ENCODE measurements at regions not wholly inside any gene's neighbourhood (a gene's known extent, or its start where the extent isn't known, plus 50 kb on each side); places are given as distances from the start of the nearest gene placed in this dataset.
A peak's percentile ranks its signal among the peaks of the same experiment; 100 is the strongest.

DNA sequence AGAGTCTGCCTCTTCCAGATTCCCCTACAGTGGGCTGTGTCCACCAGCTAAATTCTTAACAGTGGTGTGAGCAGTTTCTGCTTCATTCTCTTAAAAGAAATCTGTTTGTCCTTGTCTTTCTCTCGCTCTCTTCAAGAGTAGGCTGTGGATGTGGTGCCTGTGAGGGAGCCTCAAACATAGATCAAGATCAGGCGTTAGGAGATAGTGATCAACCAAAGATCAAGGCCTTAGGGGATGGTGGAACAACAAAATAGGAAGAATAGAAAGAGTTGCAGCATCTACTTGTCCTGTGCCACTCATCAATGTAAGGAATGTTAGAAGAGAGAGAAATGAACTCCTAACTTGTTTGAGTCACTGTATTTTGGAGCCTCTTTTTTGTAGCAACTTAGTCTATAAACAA, 144.2 kb downstream of the AASDH start:
- Histone ChIP-seq H3K4me3 (no peak overlapping the region), H3K27ac (no peak overlapping the region), H3K27me3 (no peaks in the 10 kb centered on the region), H3K9me3 (no peaks in the 10 kb centered on the region), H3K36me3 (no peaks in the 10 kb centered on the region), H3K4me1 (peaks cover 0 to 33% (median 2%) of the 10 kb centered on the region in 4 donors)
- no peak for TF ChIP-seq POLR2A (IDR thresholded peaks at IDR 0.05)
- no peak for DNase-seq

DNA sequence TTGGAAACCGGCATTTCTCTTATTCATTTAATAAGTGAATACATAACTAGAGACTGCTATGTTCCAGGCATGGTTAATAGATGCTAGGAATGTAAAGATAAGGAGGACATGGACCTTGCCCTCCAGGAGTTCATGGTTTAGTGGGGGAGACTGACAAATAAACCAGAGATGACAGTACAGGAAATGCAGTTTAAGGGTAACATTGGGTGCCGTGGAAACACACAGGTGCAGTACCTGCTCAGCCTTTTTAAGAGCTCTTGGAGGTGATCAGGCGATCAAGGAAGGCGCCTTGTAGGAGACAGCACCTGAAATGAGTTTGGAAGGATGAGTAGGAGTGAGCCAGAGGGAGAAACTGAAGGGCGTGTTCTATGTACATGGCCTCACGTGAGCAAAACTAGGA, 145.8 kb downstream of the AASDH start:
- Histone ChIP-seq H3K27me3 (no peaks in the 10 kb centered on the region), H3K4me3 (peak overlapping the region in 2 of 4 donors; percentile 12 to 14), H3K36me3 (no peaks in the 10 kb centered on the region), H3K4me1 (peaks cover 0 to 33% (median 2%) of the 10 kb centered on the region in 4 donors), H3K27ac (peak overlapping the region in 3 of 4 donors; percentile 1 to 76 (median 68)), H3K9me3 (no peaks in the 10 kb centered on the region)
- TF ChIP-seq POLR2A (IDR thresholded peaks at IDR 0.05): peak in 1 of 2 donors; percentile 32
- TF ChIP-seq, protein P1, sequence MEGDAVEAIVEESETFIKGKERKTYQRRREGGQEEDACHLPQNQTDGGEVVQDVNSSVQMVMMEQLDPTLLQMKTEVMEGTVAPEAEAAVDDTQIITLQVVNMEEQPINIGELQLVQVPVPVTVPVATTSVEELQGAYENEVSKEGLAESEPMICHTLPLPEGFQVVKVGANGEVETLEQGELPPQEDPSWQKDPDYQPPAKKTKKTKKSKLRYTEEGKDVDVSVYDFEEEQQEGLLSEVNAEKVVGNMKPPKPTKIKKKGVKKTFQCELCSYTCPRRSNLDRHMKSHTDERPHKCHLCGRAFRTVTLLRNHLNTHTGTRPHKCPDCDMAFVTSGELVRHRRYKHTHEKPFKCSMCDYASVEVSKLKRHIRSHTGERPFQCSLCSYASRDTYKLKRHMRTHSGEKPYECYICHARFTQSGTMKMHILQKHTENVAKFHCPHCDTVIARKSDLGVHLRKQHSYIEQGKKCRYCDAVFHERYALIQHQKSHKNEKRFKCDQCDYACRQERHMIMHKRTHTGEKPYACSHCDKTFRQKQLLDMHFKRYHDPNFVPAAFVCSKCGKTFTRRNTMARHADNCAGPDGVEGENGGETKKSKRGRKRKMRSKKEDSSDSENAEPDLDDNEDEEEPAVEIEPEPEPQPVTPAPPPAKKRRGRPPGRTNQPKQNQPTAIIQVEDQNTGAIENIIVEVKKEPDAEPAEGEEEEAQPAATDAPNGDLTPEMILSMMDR (IDR thresholded peaks at IDR 0.05): peak in 1 of 6 experiments; percentile 7
- peak in 1 of 3 donors; percentile 70 for DNase-seq

DNA sequence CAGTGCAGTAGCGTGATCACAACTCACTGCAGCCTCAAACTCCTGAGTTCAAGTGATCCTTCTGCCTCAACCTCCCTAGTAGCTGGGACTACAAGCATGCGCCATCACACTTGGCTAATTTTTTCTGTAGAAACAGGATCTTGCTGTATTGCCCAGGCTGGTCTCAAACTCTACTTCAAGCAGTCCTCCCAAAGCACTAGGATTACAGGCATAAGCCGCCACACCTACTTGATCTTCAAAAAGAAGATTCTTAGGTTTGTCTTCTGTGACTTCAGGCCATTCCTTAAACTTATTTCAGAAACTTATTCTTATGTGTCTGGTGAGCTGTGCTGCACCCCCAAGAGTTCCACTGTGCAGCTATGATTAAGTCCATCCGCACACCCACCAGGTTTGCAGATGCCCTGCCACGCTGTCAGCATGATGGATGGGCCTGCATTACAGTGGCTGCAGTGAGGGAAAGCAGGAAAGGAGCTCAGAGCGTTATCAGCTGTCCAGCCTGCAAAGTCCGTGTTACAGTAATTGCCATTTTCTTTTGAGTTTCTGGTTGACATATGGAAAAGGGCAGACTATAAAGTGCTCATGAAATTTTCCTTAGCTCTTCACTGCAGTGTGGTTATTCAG, 146.6 kb downstream of the AASDH start:
- TF ChIP-seq, protein P1 (IDR thresholded peaks at IDR 0.05): no peak
- no peak for TF ChIP-seq POLR2A (IDR thresholded peaks at IDR 0.05)
- DNase-seq: no peak
- no peaks in the 10 kb centered on the region for H3K36me3 ChIP-seq
- no peaks in the 10 kb centered on the region for H3K9me3 ChIP-seq
- no peak overlapping the region for H3K4me3 ChIP-seq
- H3K27ac ChIP-seq: peak overlapping the region in 3 of 4 donors; percentile 1 to 76 (median 68)
- H3K4me1 ChIP-seq: peaks cover 0 to 29% (median under 1%) of the 10 kb centered on the region in 4 donors
- H3K27me3 ChIP-seq: no peaks in the 10 kb centered on the region

DNA sequence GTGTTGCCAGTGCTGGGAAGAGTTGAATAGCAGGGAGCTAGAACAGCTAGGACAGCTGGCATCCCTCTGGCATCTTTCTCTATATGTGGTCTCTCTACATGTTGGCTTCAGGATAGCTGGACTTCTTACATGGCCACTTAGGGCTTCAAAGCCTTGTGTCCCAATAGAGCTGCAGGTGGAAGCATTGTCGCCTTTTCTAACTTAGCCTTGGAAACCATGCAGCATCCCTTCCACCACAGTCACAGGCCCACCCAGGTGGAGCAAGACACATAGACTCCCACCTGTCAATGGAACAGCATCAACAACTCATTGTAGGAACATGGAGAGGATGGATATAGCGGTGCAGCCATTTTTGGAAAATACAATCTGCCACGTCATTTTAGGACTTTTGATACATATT, 149.0 kb downstream of the AASDH start:
- H3K27ac ChIP-seq: no peak overlapping the region
- no peaks in the 10 kb centered on the region for H3K9me3 ChIP-seq
- no peaks in the 10 kb centered on the region for H3K27me3 ChIP-seq
- TF ChIP-seq, protein P1 (IDR thresholded peaks at IDR 0.05): no peak
- TF ChIP-seq POLR2A (IDR thresholded peaks at IDR 0.05): no peak
- no peak for DNase-seq
- peaks cover 0 to 26% (median 0%) of the 10 kb centered on the region in 4 donors for H3K4me1 ChIP-seq
- no peaks in the 10 kb centered on the region for H3K36me3 ChIP-seq
- no peak overlapping the region for H3K4me3 ChIP-seq

DNA sequence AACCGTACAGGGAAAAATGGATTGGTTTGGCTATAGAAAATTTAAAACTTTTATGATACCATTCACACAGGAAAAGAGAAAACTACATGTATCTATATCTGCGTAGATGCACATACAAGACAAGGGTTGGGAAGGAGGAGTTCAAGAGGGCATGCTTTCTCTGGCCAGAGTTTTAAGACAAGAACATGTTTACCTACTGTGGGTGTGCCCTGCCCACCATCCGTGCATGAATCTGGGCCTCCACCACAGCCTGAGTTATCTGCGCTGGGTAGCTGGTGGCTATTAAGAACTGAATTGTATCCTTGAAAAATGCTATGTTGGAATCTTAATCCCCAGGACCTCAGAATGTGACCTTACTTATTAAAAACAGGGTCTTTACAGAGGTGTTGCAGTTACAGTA, 151.6 kb downstream of the AASDH start:
- Histone ChIP-seq H3K27me3 (no peaks in the 10 kb centered on the region), H3K4me3 (no peak overlapping the region), H3K36me3 (no peaks in the 10 kb centered on the region), H3K4me1 (peaks cover 0 to 11% (median 0%) of the 10 kb centered on the region in 4 donors), H3K27ac (no peak overlapping the region), H3K9me3 (no peaks in the 10 kb centered on the region)
- TF ChIP-seq, protein P1 (IDR thresholded peaks at IDR 0.05): no peak
- no peak for DNase-seq

DNA sequence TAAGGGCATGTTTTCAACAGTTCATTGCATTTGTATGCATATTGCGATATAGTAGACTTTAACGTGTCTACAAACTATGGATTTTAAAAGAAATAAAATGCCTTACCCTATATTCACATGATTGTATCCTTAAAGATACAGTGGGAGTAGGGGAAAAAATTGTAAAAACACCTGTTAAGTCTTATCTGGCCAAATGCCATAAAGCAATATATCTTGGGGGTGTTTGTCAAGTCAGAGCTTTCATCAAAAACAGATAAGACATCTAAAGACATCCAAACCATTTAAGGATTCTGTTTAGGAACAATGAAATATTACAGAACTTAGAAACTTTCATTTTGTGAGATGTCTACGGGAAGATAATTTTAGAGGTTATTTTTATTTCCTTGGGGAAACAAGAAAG, 152.3 kb downstream of the AASDH start:
- H3K27me3 ChIP-seq: no peaks in the 10 kb centered on the region
- H3K36me3 ChIP-seq: no peaks in the 10 kb centered on the region
- TF ChIP-seq POLR2A (IDR thresholded peaks at IDR 0.05): no peak
- TF ChIP-seq, protein P1 (IDR thresholded peaks at IDR 0.05): no peak
- peaks cover 0 to 4% (median 0%) of the 10 kb centered on the region in 4 donors for H3K4me1 ChIP-seq
- DNase-seq: no peak
- no peaks in the 10 kb centered on the region for H3K9me3 ChIP-seq
- H3K27ac ChIP-seq: no peak overlapping the region
- no peak overlapping the region for H3K4me3 ChIP-seq

All from Peyer's patch (tissue), 4 donors.